GM19238 (cell line): ENCODE measurements at regions not wholly inside any gene's neighbourhood (a gene's known extent, or its start where the extent isn't known, plus 50 kb on each side); places are given as distances from the start of the nearest gene placed in this dataset.

Experiments used
- DNase-seq: peaks from one replicate; pipeline ENCODE4 v3.0.0; 2011; ENCODE audit warnings: low spot score; ENCODE audit not compliant: insufficient read length

GRCh38 chr6:144870782-144871181 lies 585.6 kb downstream of the UTRN start:
- no peak for DNase-seq

GRCh38 chr6:144873623-144874378 lies 588.7 kb downstream of the UTRN start:
- DNase-seq, result no peak

GRCh38 chr6:144876689-144877088 lies 591.6 kb downstream of the UTRN start:
- DNase-seq, result no peak

GRCh38 chr6:144877118-144877517 lies 592.0 kb downstream of the UTRN start:
- DNase-seq, result no peak

GRCh38 chr6:144878577-144878976 lies 593.4 kb downstream of the UTRN start:
- DNase-seq, result no peak

GRCh38 chr6:144879436-144879835 lies 594.3 kb downstream of the UTRN start:
- no peak for DNase-seq

- DNase-seq, result no peak
Observed at GRCh38 chr6:144882425-144882824, 597.3 kb downstream of the UTRN start.

GRCh38 chr6:144883915-144884314 lies 598.8 kb downstream of the UTRN start:
- no peak for DNase-seq

GRCh38 chr6:144885817-144886216 lies 600.7 kb downstream of the UTRN start:
- DNase-seq, result no peak

- no peak for DNase-seq
Observed at GRCh38 chr6:144886682-144887081, 601.5 kb downstream of the UTRN start.

GRCh38 chr6:144888621-144889020 lies 603.5 kb downstream of the UTRN start:
- DNase-seq, result no peak

- no peak for DNase-seq
Observed at GRCh38 chr6:144893680-144894151, 608.6 kb downstream of the UTRN start.

- DNase-seq, result no peak
Observed at GRCh38 chr6:144894240-144894639, 609.1 kb downstream of the UTRN start.

GRCh38 chr6:144895313-144896278 lies 610.5 kb downstream of the UTRN start:
- DNase-seq, result no peak

GRCh38 chr6:144896289-144896688 lies 611.2 kb downstream of the UTRN start:
- no peak for DNase-seq

- no peak for DNase-seq
Observed at GRCh38 chr6:144896871-144897270, 611.7 kb downstream of the UTRN start.

- no peak for DNase-seq
Observed at GRCh38 chr6:144897441-144897921, 612.3 kb downstream of the UTRN start.

- DNase-seq, result no peak
Observed at GRCh38 chr6:144898052-144898689, 613.0 kb downstream of the UTRN start.

GRCh38 chr6:144898741-144899140 lies 613.6 kb downstream of the UTRN start:
- DNase-seq, result no peak

- DNase-seq, result no peak
Observed at GRCh38 chr6:144899161-144899560, 614.0 kb downstream of the UTRN start.

- no peak for DNase-seq
Observed at GRCh38 chr6:144901412-144901811, 616.3 kb downstream of the UTRN start.

- no peak for DNase-seq
Observed at GRCh38 chr6:144908004-144908403, 622.9 kb downstream of the UTRN start.
